Lower leg skin (tissue), 4 donors: ENCODE measurements at regions not wholly inside any gene's neighbourhood (a gene's known extent, or its start where the extent isn't known, plus 50 kb on each side); places are given as distances from the start of the nearest gene placed in this dataset.

Source experiments
- DNase-seq, 2 donors: peaks; one replicate each; pipeline ENCODE4 v3.0.0-alpha.2; 2019; ENCODE audit warnings: low spot score in 2 of 2
- H3K4me3 ChIP-seq: fragments of 200-600 bp; sonication (generic); 2 replicates; pipeline ENCODE4 v1.5.1; 2017; ENCODE audit warnings: mild to moderate bottlenecking, low read depth; ENCODE audit not compliant: poor library complexity, severe bottlenecking
- CTCF ChIP-seq, 3 donors: fragments of 450-650 bp; IDR thresholded peaks; one replicate each; pipeline ENCODE4 v1.5.1; 2016; ENCODE audit warnings: antibody characterized with exemption in 3 of 3, mild to moderate bottlenecking in 3 of 3, moderate library complexity in 2 of 3
- POLR2A ChIP-seq, 2 donors: fragments of 450-650 bp; IDR thresholded peaks; one replicate each; pipeline ENCODE4 v1.6.1; 2016 to 2017; ENCODE audit warnings: antibody characterized with exemption in 2 of 2, mild to moderate bottlenecking in 1 of 2, moderate library complexity in 1 of 2
- WGBS, 2 donors: methylation state at CpG; one replicate each; pipeline ENCODE4 v1.1.5; 2018; 5-methylcytosine and 5-hydroxymethylcytosine counted together
- intact Hi-C: fragments of 100-400 bp; cut with DNase I; formaldehyde crosslinking; loops from one replicate; pipeline ENCODE4 v1.15.0; 2023; ENCODE audit warnings: low total_unique reads

- TF ChIP-seq POLR2A (IDR thresholded peaks at IDR 0.05) (no peak), CTCF (IDR thresholded peaks at IDR 0.05) (no peak)
- intact Hi-C loops: no loop called here
- WGBS, 2 donors: 95 to 98% methylated on average over 7 of the region's 7 CpGs
- DNase-seq: peak in 1 of 2 donors; percentile 49
- H3K4me3 ChIP-seq: no peak overlapping the region
Observed at GRCh38 chr17:77748436-77748835, 210.1 kb upstream of the TNRC6C start.

- H3K4me3 ChIP-seq: no peak overlapping the region
- DNase-seq: peak in 1 of 2 donors; percentile 36
- 74 to 78% methylated on average over 6 of the region's 6 CpGs for WGBS, 2 donors
- intact Hi-C loops: no loop called here
- TF ChIP-seq CTCF (IDR thresholded peaks at IDR 0.05) (no peak), POLR2A (IDR thresholded peaks at IDR 0.05) (no peak)
Observed at GRCh38 chr17:77749321-77749751, 209.2 kb upstream of the TNRC6C start.

GRCh38 chr17:77749989-77750388 is 208.5 kb upstream of the TNRC6C start:
- H3K4me3 ChIP-seq: no peak overlapping the region
- TF ChIP-seq POLR2A (IDR thresholded peaks at IDR 0.05) (no peak), CTCF (IDR thresholded peaks at IDR 0.05) (no peak)
- intact Hi-C loops: no loop called here
- no peak for DNase-seq
- WGBS, 2 donors: 81 to 90% methylated on average over 7 of the region's 7 CpGs

- intact Hi-C loops: no loop called here
- DNase-seq: peak in 1 of 2 donors; percentile 72
- H3K4me3 ChIP-seq: no peak overlapping the region
- TF ChIP-seq POLR2A (IDR thresholded peaks at IDR 0.05) (no peak), CTCF (IDR thresholded peaks at IDR 0.05) (no peak)
- WGBS, 2 donors: 87 to 91% methylated on average over 5 of the region's 5 CpGs
Observed at GRCh38 chr17:77750427-77751043, 208.0 kb upstream of the TNRC6C start.

- no peak overlapping the region for H3K4me3 ChIP-seq
- intact Hi-C loops: no loop called here
- peak in 1 of 2 donors; percentile 54 for DNase-seq
- TF ChIP-seq CTCF (IDR thresholded peaks at IDR 0.05): no peak
- 89 to 96% methylated on average over 8 of the region's 8 CpGs for WGBS, 2 donors
Observed at GRCh38 chr17:77753246-77753645, 205.3 kb upstream of the TNRC6C start.

GRCh38 chr17:77753691-77754245 is 204.7 kb upstream of the TNRC6C start:
- TF ChIP-seq CTCF (IDR thresholded peaks at IDR 0.05): no peak
- no peak for TF ChIP-seq POLR2A (IDR thresholded peaks at IDR 0.05)
- intact Hi-C loops: no loop called here
- DNase-seq: peak in 1 of 2 donors; percentile 69

More at GRCh38 chr17:77753691-77754245, 204.7 kb upstream of the TNRC6C start:
- WGBS, 2 donors: 93 to 95% methylated on average over 12 of the region's 12 CpGs
- no peak overlapping the region for H3K4me3 ChIP-seq
